Fibroblast of lung (primary cell): ENCODE measurements at regions not wholly inside any gene's neighbourhood (a gene's known extent, or its start where the extent isn't known, plus 50 kb on each side); places are given as distances from the start of the nearest gene placed in this dataset.

Source experiments
- DNase-seq, 2 donors: peaks; one replicate each; pipeline versions ENCODE4 v3.0.0 to v3.0.0-alpha.2; 2010; ENCODE audit warnings: low read depth in 2 of 2
- H2AFZ ChIP-seq: 2 replicates; pipeline ENCODE4 v1.5.1; 2012; ENCODE audit warnings: low read length, control low read depth, inconsistent platforms
- H3K27ac ChIP-seq: 2 replicates; pipeline ENCODE4 v1.5.1; 2011; ENCODE audit warnings: low read length, control low read depth; ENCODE audit not compliant: insufficient read depth
- H3K27me3 ChIP-seq: 2 replicates; pipeline ENCODE4 v1.5.1; 2011; ENCODE audit warnings: mild to moderate bottlenecking, low read length; ENCODE audit not compliant: control insufficient read depth, insufficient read depth
- H3K36me3 ChIP-seq: 2 replicates; pipeline ENCODE4 v1.5.1; 2011; ENCODE audit warnings: low read length; ENCODE audit not compliant: control insufficient read depth, insufficient read depth
- H3K4me1 ChIP-seq: 2 replicates; pipeline ENCODE4 v1.5.1; 2011; ENCODE audit warnings: low read length; ENCODE audit not compliant: control insufficient read depth, insufficient read depth; ENCODE audit errors: extremely low read depth
- H3K4me2 ChIP-seq: 2 replicates; pipeline ENCODE4 v1.5.1; 2011; ENCODE audit warnings: low read length, control low read depth; ENCODE audit not compliant: insufficient read depth; ENCODE audit errors: extremely low read depth
- H3K4me3 ChIP-seq, 4 experiments: fragments of 200-600 bp in 1 of 4; sonication (generic) in 1 of 4; replicated peaks in 1 of 4; 2 replicates each; pipeline ENCODE4 v1.5.1; 2011 to 2016; ENCODE audit warnings: low read length in 4 of 4, low read depth in 3 of 4, mild to moderate bottlenecking in 3 of 4, control low read depth in 2 of 4, inconsistent platforms in 1 of 4, mixed read lengths in 1 of 4; ENCODE audit not compliant: insufficient read depth in 1 of 4; ENCODE audit errors: control extremely low read depth in 1 of 4
- H3K79me2 ChIP-seq: 2 replicates; pipeline ENCODE4 v1.5.1; 2012; ENCODE audit warnings: mild to moderate bottlenecking, low read length, inconsistent platforms; ENCODE audit not compliant: control insufficient read depth, insufficient read depth
- H3K9ac ChIP-seq: 2 replicates; pipeline ENCODE4 v1.5.1; 2011; ENCODE audit warnings: mild to moderate bottlenecking, low read length, control low read depth; ENCODE audit not compliant: insufficient read depth
- H3K9me3 ChIP-seq: 2 replicates; pipeline ENCODE4 v1.5.1; 2012; ENCODE audit warnings: low read depth, low read length; ENCODE audit not compliant: control insufficient read depth, insufficient read depth
- H4K20me1 ChIP-seq: 2 replicates; pipeline ENCODE4 v1.5.1; 2011; ENCODE audit warnings: low read length; ENCODE audit not compliant: control insufficient read depth, insufficient read depth; ENCODE audit errors: extremely low read depth
- EZH2 ChIP-seq: IDR thresholded peaks from 2 replicates; pipeline ENCODE4 v1.5.1; 2012; ENCODE audit warnings: low read length, control low read depth, mild to moderate bottlenecking; ENCODE audit errors: missing control alignments
- TF ChIP-seq, protein P1 (sequence below), 2 donors: IDR thresholded peaks in 1 of 2; conservative IDR thresholded peaks in 1 of 2; 1 replicate in 1 of 2; 2 replicates in 1 of 2; pipeline ENCODE4 v1.5.1; 2011 to 2012; ENCODE audit warnings: low read length in 2 of 2, control low read depth in 1 of 2, inconsistent platforms in 1 of 2, low read depth in 1 of 2, mild to moderate bottlenecking in 1 of 2

DNA sequence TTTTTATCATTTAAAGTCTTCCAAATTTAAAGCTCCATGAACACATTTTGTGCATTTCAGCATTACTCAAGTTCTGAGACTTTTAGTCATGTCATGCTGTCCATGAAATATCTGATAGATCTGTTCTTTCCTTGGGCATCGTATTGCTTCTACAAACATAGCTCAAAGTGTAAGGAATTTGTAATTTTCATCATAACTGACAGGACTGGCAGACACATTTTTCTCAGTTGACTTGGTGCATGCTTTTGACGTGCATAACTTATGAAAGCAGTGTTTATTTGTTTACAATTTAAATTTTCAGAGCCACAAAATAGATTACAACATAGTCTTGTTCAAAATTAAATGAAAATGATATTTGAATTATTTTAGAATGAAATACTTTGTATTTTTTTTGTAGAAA lies 812.1 kb upstream of the NOVA1 start:
- no peaks in the 10 kb centered on the region for H4K20me1 ChIP-seq
- no peak for TF ChIP-seq EZH2
- TF ChIP-seq, protein P1, sequence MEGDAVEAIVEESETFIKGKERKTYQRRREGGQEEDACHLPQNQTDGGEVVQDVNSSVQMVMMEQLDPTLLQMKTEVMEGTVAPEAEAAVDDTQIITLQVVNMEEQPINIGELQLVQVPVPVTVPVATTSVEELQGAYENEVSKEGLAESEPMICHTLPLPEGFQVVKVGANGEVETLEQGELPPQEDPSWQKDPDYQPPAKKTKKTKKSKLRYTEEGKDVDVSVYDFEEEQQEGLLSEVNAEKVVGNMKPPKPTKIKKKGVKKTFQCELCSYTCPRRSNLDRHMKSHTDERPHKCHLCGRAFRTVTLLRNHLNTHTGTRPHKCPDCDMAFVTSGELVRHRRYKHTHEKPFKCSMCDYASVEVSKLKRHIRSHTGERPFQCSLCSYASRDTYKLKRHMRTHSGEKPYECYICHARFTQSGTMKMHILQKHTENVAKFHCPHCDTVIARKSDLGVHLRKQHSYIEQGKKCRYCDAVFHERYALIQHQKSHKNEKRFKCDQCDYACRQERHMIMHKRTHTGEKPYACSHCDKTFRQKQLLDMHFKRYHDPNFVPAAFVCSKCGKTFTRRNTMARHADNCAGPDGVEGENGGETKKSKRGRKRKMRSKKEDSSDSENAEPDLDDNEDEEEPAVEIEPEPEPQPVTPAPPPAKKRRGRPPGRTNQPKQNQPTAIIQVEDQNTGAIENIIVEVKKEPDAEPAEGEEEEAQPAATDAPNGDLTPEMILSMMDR (conservative IDR thresholded peaks at IDR 0.05 in 1 of 2, IDR thresholded peaks at IDR 0.05 in 1 of 2; ENCODE audit: low read depth in 1 of 2, low read length in 2 of 2), result no peak
- no peaks in the 10 kb centered on the region for H3K79me2 ChIP-seq
- no peak overlapping the region for H3K4me3 ChIP-seq
- H3K9ac ChIP-seq, result no peak overlapping the region
- H3K4me2 ChIP-seq, result no peak overlapping the region
- no peaks in the 10 kb centered on the region for H3K36me3 ChIP-seq
- H3K27me3 ChIP-seq, result no peaks in the 10 kb centered on the region
- no peaks in the 10 kb centered on the region for H3K4me1 ChIP-seq
- no peak overlapping the region for H3K27ac ChIP-seq
- no peak overlapping the region for H2AFZ ChIP-seq
- DNase-seq, result peak in 1 of 2 donors; percentile 29
- no peaks in the 10 kb centered on the region for H3K9me3 ChIP-seq

DNA sequence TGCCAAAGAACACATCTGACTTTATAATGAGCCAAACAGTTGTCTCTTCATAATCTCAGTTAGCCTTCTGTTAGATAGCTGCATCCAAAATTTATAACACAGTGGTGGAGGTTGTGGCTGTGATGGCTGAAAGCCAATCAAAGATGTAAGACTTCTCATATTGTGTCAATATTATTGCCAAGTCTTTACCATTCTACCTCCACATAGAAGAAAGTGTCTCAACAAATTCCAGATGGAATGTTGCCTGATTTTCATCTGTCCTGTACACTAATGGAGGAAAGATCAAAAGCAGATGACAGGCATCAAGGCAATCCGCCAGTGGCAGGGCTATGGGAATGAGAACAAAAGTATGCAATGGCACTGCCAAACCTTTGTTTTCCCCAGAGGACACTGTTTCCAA lies 813.1 kb upstream of the NOVA1 start:
- Histone ChIP-seq H3K27me3 (no peaks in the 10 kb centered on the region), H3K36me3 (no peaks in the 10 kb centered on the region), H4K20me1 (no peaks in the 10 kb centered on the region), H2AFZ (no peak overlapping the region), H3K4me1 (no peaks in the 10 kb centered on the region), H3K9me3 (no peaks in the 10 kb centered on the region), H3K27ac (no peak overlapping the region), H3K4me3 (no peak overlapping the region), H3K4me2 (no peak overlapping the region), H3K9ac (no peak overlapping the region), H3K79me2 (no peaks in the 10 kb centered on the region)
- peak in 1 of 2 donors; percentile 61 for DNase-seq
- TF ChIP-seq EZH2, result no peak
- TF ChIP-seq, protein P1 (conservative IDR thresholded peaks at IDR 0.05 in 1 of 2, IDR thresholded peaks at IDR 0.05 in 1 of 2; ENCODE audit: low read depth in 1 of 2, low read length in 2 of 2), result no peak

DNA sequence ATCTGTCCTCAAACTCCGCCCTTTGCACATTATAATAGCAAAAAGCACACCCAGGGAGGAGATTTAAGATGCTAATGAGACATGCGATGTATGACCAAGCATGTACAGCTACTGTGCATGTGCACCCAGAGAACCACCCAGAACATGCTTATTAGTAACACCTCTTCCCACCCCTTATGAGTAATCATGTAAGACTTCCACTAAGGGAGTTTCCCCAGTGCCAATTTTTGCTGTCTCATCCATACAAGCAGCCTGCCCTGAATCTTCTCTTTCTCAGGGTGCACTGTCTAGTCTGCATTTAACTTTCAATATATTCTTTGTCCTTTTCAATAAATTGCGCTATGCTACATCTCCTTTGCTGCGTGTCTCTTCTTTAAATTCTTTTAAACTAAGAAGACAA lies 830.0 kb upstream of the NOVA1 start:
- Histone ChIP-seq H4K20me1 (no peaks in the 10 kb centered on the region), H3K4me3 (no peak overlapping the region), H2AFZ (no peak overlapping the region), H3K36me3 (no peaks in the 10 kb centered on the region), H3K9ac (no peak overlapping the region), H3K79me2 (no peaks in the 10 kb centered on the region), H3K27me3 (no peaks in the 10 kb centered on the region), H3K9me3 (no peaks in the 10 kb centered on the region), H3K27ac (no peak overlapping the region), H3K4me2 (no peak overlapping the region), H3K4me1 (no peaks in the 10 kb centered on the region)
- DNase-seq, result peak; percentile 10 to 87
- no peak for TF ChIP-seq EZH2
- TF ChIP-seq, protein P1 (conservative IDR thresholded peaks at IDR 0.05 in 1 of 2, IDR thresholded peaks at IDR 0.05 in 1 of 2; ENCODE audit: low read depth in 1 of 2, low read length in 2 of 2), result no peak
